ENCODE measurements at regions not wholly inside any gene's neighbourhood (a gene's known extent, or its start where the extent isn't known, plus 50 kb on each side); places are given as distances from the start of the nearest gene placed in this dataset.

GRCh38 chr10:78749898-78750297, 318.9 kb upstream of the ZMIZ1 start:
- no peak for DNase-seq

- DNase-seq, result no peak
Observed at GRCh38 chr10:78750418-78750817, 318.3 kb upstream of the ZMIZ1 start.

- no peak for DNase-seq
Observed at GRCh38 chr10:78751716-78752115, 317.1 kb upstream of the ZMIZ1 start.

- peak in 1 of 2 donors; percentile 52 for DNase-seq
Observed at GRCh38 chr10:78752221-78752620, 316.5 kb upstream of the ZMIZ1 start.

DNA sequence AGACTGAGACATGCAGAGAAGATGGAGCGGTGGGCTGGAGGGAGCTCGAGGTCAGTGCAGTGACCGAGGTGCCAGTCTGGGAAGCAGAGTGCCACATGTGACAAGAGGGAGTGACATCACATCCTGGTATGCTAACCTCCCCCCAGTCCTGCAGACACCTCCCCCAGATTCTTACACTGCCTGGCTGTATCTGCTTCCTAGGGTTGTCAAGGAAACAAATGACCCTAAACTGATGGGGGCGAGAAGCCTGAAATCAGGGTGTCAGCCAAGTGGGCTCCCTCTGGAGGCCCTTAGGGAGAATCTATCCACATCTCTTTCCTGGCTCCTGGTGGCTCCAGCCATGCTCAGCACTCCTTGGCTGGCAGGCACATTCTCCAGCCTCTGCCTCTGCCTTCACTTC, 316.1 kb upstream of the ZMIZ1 start:
- DNase-seq, result peak; percentile 34 to 52

DNA sequence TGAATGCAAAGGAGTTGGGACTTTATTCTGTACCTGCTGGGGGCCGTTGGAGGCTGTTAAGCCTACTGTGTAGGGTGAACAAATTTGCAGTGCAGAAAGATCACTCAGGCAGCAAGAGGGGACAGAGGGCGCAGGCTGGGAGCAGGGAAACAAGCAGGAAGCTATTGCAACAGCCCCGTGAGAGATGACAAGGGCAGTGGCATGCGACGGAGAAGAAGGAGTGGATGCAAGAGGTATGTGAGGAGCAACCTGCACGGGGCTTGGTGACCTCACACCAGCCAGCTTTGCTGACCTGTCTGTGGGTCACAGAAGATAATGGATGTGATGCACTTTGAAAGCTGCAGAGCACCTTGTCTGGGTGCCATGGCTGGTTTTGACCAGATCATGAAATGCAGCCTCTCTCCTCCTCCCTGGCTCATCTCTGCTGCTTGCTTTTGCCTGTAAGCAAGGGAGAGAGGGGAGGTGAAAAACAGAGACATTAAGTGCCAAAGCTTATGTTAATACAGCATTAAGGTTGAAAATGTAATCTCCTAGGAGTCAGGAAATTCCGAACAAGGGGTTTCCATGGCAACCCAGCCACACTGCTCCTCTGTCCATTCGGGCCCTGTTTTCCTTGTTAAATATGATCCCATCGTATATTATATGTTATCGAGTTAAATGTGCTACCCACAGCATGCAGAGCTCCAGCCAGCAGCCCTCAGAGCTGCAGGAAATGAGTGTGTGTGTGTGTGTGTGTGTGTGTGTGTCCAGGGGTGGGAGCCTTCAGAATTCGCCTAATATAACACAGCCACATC, 314.3 kb upstream of the ZMIZ1 start:
- peak in 1 of 2 donors; percentile 61 for DNase-seq

DNA sequence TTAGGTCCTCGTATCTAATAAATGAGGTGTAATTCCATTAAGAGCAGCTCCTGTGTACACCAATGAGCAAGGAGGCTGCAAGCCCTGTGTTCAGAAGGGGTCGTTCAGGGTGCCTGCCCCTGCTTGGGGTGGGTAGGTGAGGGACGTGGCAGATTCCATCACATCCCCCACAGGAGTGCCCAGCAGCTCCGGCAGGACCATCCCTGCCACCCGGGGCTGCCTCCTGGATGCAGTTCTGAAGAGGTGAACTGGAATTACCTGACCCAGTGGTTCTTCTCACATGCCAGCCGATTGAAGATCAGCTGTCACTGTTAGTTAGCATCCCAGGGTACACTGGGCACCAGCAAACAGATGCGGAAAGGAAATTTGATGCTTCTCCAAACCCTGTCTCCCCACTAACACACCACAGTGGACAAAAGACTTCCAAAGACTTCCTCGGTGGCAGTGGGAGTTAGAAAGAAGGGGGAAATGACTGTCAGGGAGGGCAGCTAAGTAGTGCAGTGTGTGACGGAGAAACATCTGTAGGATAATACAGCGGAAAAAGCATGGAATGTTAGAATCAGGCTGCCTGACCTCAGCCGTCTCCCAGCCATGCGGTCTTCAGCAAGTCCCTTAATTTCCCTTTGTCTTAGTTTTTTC, 313.6 kb upstream of the ZMIZ1 start:
- DNase-seq, result no peak

- peak in 1 of 2 donors; percentile 48 for DNase-seq
Observed at GRCh38 chr10:78755877-78756455, 312.8 kb upstream of the ZMIZ1 start.

- peak; percentile 99 for DNase-seq
Observed at GRCh38 chr10:78756604-78757343, 312.0 kb upstream of the ZMIZ1 start.

DNA sequence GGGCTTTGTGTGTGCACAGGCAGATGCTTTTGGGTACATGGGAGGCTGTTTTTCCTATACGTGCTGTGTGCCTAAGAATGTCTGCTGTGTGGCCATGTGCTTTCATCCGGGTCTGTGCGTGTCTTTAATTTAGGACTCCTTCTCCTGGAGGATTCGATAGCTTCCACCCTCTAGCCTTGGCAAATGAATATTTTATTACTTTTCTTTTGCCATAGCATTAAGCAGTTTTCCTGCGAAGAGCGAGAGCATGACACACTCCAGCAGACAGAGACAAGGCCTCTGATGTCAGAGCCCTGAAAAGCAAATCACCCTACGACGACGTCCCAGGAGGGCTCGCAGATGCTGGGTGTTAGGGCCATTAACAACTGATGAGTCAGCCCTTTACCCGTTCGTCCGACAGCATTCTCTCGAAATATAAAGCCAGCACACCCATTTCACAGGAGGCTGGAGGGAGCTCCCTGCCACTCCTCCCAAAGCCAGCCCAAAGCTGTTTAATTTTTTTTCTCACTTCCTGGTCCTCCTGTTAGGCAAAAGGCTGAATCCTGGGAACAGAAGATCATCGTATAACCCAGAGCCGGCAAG, 311.3 kb upstream of the ZMIZ1 start:
- no peak for DNase-seq

GRCh38 chr10:78758176-78758575, 310.6 kb upstream of the ZMIZ1 start:
- no peak for DNase-seq

GRCh38 chr10:78759456-78760120, 309.2 kb upstream of the ZMIZ1 start:
- DNase-seq, result peak; percentile 17 to 27

DNA sequence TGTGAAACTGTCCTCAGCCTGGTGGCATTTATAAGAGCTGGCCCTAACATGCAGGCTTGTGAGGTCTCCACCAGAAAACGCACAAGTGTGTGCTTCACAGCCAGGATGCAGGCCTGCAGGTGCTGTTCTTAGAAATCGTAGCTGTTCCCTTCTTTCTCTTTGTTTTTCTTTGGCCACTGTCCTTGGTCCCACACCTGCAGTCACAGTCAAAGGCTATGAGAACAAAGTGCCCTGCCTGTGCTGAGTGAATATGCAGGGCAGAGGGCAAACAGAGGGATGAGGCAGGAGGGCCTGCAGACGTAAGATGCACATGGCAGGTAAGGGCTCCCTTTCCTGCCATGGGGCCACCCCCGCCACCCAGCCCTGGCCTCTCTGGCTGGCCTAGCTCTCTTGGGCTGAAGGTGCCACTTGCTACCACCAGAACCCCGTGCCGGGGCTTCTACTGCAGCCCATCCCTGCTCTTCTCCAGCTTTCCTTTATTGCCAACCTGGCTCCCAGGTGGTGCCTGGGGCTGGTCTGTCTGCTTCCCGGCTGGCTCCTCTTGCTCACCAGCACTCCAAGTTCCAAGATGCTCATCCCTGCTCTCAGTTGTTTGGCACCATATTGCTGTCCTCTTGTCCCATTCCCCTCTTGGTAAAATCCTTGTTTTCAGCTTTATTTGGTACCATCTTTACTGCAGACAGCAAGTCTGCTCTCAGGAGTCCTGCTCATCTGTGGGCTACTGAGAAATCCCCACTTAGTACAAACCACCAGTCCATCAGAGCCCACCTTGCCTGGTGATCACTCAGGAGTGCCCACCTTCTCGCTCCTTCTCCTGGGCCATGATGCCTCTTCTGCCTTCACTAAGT, 308.1 kb upstream of the ZMIZ1 start:
- no peak for DNase-seq

- DNase-seq, result no peak
Observed at GRCh38 chr10:78761311-78761781, 307.4 kb upstream of the ZMIZ1 start.

DNA sequence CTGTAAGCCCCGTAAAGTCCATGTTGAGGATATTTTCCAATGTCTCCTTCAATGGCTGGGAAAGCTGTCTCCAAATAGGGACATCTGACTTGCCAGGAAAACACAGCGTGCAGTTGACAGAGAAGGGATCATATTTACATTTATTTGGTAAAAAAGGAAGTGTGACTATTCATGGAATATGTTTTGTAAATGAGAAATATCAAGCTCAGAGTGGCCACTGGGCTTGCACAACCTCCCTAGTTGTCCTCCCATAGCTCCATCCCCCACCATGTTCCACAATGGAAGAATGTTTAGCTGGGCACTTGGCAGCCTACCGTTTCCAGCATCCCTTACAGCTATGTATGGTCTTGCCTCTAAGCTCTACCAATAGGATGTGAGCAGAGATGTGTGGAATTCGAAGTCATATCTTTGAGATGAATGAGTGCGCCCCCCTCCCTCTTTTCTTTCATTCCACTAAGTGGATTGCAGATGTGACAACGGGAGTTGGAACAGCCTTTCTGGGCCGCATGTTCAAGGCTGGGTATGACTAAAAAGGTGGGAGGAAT, 306.6 kb upstream of the ZMIZ1 start:
- DNase-seq, result peak; percentile 53 to 55

- no peak for DNase-seq
Observed at GRCh38 chr10:78763234-78763633, 305.5 kb upstream of the ZMIZ1 start.

GRCh38 chr10:78763651-78764395, 304.9 kb upstream of the ZMIZ1 start:
- DNase-seq, result peak; percentile 53 to 81

DNA sequence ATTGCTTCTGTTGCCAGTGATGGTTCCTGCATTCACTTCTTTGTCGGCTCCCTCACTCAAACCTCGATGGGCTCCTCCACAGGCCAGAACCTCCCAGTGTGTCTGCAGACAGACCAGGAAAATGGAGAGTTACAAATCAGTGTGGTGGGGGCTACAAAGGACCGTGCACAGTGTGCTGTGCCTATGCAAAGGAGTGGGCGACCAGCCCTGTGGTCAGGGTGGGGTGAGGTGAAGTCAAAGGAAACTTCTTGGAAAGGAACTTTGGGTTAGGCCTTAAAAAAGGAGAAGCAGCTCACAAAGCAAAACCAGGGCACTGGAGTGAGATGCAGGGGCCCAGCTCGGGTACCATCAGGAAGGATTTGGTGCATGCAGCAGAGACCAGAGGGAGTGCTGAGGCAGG, 304.3 kb upstream of the ZMIZ1 start:
- peak; percentile 54 to 58 for DNase-seq

DNA sequence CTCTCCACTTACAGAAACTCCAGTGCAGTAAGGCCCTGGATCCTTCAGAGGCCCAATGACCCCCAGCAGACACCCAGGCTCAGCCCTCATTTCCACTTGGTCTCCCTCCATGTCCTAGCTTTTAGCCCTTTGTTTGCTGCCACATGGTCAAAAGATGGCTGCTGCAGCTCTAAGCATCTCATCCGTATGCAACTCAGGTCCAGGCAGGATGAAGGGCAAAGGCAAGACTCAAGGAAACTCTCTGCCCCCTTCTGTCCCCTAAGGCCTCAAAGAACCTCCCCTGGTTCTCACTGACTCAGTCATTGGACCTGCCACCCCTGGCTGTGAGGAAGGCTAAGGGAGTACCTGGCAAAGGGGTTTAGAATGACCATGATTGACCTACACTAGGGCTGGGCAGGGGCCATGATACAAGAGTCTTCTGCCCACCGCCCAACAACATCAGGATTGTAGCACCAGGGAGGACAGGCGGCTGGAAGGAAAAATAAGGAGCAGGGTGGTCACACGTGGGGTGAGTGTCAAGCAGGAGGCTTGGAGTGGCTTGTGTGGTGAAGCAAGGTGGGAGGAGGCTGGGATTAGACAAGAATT, 303.8 kb upstream of the ZMIZ1 start:
- no peak for DNase-seq

Data from inflammatory macrophage (primary cell).